ENCODE measurements at regions not wholly inside any gene's neighbourhood (a gene's known extent, or its start where the extent isn't known, plus 50 kb on each side); places are given as distances from the start of the nearest gene placed in this dataset.

GRCh38 chr12:87922736-87923135 lies 106.5 kb downstream of the C12orf50 start:
- TF ChIP-seq ZNF223 (tag by site-specific recombination; IDR thresholded peaks at IDR 0.05) (no peak), ZFP41 (tag by site-specific recombination; IDR thresholded peaks at IDR 0.05; ENCODE audit: borderline replicate concordance) (no peak), ZNF639 (tag by site-specific recombination; IDR thresholded peaks at IDR 0.05) (no peak), ZSCAN23 (tag by site-specific recombination; IDR thresholded peaks at IDR 0.05) (no peak), CTCF (tag by site-specific recombination; IDR thresholded peaks at IDR 0.05) (no peak), ZNF449 (tag by site-specific recombination; IDR thresholded peaks at IDR 0.05) (no peak), ZNF792 (tag by site-specific recombination; IDR thresholded peaks at IDR 0.05) (no peak), ZNF629 (tag by site-specific recombination; IDR thresholded peaks at IDR 0.05) (no peak)
